SIG-M5 (cell line): ENCODE measurements at regions not wholly inside any gene's neighbourhood (a gene's known extent, or its start where the extent isn't known, plus 50 kb on each side); places are given as distances from the start of the nearest gene placed in this dataset.

Source experiments
- DNase-seq: peaks from one replicate; lab custom pipeline; 2025; lab: John Stamatoyannopoulos, UW

DNA sequence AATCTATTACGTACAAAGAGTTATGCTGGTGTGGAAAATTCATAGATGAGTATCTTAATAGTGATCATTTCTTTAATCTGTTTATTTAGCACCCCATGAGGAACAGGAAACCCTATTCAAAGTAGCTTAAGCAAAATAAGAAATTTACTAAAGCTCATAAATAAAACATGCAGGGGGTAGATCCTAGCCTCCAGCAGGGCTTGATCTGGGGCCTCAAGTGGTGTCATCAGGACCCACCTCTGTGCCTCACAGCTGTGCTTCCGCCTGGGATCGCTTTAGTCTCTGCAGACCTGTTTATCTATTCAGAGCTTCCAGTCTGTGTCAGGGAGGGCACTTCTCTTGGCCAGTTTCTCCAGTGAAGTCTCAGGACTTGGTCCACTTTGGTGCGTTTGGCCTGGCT lies 171.0 kb upstream of the SLC24A5 start:
- no peak for DNase-seq

DNA sequence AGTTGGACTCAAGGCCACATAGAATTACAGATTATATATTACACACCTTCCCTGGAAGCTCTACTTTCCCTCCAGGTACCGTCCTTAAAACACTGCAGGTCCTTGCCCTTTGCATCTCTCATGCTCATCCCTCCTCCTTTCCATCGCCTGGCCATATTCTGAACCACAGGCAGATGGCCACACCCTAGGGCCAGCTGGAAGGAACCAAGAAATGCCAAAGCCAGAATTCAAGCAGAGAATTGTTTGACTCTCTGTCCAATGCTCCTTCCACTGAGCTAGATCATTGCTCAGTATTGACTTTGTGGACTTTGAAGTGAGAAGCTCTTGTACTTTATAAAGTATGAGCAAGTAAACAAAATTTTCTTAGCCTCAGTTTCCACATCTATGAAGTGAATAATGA lies 170.3 kb upstream of the SLC24A5 start:
- DNase-seq: no peak

DNA sequence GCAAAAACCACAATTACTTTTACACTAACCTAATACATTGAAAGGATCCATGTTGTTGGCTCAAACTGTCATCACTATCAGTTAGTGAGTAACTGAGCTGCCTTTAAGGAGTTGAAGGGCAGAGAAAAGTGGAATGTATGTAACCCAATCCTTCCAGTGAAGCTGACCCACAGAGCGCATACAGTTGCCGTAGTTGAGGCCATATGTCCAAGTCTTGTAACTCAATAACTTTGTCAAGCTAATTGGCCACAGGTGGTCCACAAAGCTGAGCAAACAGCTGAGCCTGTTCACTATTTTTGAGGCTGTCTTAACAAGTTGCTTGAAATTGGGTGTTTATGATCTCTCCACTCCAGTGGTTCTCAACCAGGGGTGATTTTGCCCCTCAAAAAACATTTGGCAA lies 169.0 kb upstream of the SLC24A5 start:
- no peak for DNase-seq

DNA sequence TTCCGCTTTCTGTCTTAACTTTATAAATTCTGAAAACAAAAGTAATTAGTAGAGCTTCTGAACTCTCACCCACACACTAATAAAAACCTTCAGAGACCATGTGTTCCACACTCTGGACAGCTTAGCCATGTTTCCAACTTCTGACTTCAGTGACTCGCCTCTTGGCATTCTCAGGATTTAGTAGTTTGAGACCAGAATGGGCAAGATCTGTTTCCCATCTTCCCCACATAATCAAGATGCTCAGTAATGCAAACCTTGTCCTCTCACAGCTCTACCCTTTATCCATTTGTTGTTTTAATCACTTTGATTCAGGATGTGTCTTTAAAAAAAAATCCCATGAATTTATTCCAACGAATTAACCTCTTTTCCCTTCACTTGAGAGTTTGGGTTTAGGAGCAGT lies 166.6 kb upstream of the SLC24A5 start:
- no peak for DNase-seq

DNA sequence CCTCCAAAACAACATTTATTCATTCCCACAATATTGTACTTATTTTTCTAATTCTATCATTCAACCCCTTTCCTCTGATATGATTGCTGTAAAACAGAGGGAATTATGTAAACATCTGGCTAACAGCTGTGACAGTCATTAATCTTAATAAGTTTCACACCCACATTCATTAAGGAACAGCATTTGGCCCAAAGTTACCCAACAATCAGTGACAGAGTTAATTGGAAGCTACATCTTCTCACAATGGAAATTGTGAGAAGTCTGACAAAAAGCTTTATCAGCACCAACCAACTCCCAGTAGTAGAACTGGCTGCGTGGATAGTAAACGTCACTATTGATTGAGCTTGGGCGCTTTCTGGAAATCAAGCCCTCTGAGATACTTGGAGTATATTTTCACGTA lies 165.8 kb upstream of the SLC24A5 start:
- no peak for DNase-seq

DNA sequence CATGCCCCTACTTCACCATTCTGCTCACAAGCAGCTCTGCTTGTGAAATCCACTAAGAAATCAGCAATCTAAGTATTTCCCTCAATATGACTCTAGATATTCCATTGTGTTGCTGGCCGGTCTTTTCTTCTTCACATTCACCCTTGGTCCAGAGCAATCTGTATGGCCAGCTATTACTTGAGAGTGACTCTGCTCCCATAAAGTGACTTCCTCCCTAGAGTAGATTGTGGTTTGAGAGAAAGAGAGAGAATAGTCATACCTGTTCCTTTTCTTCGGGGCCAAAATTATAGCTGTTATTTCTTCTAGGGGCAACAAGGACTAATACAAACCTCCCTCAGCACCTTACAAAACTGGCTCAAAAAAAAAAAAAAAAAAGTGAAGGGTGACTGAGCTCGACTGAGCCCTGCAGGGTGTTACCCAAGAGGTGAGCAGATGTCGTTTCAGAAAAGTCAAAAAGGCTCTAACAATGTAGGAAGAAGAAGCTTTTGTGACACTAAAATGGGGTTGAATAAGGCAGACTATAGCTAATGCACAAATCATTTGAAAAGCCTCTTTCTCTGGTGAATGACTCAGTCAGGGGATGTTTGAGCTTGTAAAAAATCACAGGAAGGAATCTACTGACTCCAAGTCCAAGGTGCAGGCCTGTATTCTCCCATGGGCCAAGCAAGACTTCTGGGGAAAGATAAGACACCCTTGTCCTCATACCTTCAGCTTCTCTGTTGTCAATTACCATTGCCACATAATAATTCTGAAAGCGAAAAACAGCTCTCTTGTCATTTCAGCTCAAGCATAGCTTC lies 161.0 kb upstream of the SLC24A5 start:
- no peak for DNase-seq

DNA sequence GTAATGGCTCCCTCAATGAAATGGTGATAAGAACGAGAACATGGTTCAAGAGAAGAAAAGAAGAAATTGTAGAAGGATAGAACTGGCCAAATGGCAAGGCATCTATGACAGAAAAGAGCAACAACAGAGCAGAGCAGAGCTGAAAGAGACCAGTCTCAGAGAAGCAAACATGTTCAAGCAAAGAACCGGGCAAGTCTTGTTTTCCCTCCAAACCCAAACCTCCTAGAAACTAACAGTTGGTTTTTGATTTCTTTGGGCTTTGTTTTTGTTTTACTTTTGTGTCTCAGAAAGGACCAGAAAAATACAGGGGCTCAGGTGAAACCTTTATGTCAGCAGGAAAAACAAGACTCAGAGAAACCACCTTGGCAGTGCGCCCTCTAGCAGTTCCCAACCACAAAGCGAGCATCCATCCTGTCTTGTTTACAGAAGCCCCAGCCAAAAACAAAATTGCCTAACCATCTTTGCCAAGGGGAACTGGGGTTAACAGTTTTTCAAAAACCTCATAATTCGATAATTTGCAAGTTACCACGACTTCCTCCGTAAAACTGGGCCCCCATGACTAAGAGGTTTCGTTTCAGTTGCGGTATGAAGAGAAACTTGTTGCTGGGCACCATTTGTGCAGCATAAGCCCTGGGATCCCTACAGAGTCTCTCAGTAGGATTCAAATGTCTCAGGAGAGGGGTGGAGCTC lies 159.2 kb upstream of the SLC24A5 start:
- DNase-seq: peak; percentile 57

DNA sequence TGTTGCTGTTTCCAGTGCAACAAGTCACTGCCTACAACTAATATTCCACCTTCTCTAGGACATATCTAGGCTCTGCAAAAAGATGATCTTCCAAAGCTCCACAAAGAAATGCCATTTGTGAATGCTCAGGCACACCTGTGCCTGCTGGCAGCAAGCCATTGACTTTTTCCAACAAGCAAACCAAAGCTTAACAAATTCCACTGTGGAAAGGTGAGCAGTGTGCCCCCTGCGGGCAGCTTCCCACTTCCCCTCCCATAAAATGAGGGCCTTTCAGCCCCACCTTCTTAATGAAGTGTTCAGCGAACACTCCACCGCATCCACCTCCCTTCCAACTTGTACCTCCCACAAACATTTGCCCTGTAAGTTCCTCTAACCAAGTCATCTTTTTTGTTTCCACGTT lies 157.5 kb upstream of the SLC24A5 start:
- DNase-seq: no peak

DNA sequence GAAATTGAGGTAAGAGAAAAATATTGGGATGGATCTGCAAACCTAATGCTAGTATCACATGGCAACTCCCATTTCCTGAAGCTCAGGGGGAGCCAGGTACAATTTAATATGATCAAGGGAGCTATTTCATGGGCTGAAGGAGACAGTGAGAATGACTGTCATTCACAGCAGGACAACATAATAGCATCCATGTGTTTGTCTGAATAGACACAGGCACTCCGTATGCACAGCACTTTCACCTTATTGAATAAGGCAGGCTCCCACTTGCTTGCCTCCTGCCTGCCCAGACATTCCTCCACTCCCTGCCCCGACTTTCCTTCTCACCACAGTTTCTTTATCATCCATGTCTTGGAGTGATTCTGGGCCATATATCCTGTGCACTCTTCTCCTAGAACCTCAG lies 156.6 kb upstream of the SLC24A5 start:
- DNase-seq: no peak

DNA sequence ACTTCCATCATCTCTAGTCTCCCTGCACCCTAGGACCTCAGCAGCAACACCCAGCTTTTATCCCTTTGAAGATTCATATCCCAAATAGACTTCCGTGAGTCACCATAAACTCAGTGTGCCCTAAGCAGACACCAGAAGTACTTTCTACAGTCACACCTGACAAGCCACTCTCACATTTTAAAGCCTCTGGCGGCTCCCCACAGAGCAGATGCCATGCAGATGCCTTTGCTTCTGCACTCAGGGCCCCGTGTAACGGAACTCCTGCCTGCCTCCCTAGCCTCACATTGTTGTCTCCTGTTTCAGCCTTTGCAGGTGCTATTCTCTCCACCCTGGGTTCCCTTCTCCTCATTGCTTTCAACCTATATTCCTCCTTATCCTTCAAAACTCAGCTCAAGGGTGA lies 155.5 kb upstream of the SLC24A5 start:
- no peak for DNase-seq

DNA sequence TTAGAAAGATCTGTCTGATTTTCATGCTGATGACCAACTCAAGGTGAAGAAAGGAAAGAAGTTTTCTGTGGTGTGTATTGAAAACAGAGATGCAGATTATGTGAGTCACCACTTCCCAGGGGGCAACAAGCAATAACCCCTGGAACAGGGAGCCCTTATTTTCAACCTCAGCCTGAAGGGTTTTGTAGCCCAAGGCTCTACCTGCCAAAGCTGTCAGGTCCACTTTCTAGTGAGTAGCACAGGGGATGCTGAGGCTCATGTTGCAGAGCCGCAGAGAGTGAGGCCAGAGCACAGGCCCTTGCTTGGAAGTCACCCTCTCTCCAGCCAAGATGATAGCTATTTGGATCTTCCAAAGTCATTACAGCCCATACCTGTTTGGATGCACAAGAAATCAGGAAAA lies 152.2 kb upstream of the SLC24A5 start:
- DNase-seq: no peak

DNA sequence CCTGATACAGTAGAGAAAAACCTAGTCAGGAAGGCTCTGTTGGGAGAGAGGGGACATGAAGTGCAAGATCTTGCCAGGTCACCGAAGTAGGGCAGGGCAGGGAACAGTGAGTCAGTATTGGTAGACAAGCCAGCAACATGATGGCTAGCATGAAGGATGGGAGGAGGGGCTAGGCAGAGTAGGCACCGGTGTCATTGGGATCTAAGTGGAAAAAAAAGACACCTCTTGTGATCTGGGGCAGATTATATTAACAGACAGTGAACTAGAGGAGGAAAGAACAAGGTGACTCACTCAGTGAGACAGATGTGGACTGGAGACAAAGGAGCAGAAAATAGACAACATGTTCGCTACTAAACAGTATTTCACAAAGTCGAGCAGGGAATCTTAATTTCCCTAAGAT lies 149.2 kb upstream of the SLC24A5 start:
- no peak for DNase-seq

DNA sequence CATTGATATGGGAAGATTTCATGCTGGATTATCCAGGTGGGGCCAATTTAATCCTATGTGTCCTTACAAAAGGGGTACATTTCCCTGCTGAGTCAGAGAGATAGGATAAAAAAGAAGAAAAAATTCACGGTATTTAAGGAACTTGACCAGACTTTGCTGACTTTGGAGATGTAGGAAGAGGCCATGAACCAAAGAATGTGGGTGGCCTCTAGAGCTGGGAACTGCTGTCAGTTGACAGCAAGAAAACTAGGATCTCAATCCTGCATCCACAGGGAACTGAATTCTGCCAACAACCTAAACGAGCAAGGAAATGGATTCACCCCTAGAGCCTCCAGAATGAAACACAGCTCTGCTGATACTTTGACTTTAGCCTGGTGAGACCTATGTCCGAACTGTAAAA lies 148.1 kb upstream of the SLC24A5 start:
- no peak for DNase-seq

DNA sequence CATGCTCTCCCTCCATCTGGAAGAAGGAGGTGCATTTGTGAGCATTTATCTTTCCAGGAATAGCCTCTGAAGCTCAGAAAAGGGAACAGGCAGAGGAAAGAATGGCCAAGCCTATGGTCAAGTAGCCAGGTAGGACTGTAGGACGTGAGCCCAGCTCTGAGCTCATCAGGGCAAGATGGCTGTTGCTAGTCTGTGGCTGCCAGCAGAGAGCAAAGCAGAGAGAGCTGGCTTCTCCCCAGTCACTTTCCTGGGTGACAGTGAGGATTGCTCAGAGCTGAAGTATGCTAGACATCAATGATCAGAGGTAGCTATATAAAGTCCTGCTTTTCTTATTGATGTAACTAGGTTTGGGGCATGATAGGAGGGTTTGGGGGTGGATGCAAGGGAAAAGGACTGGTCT lies 146.1 kb upstream of the SLC24A5 start:
- no peak for DNase-seq

DNA sequence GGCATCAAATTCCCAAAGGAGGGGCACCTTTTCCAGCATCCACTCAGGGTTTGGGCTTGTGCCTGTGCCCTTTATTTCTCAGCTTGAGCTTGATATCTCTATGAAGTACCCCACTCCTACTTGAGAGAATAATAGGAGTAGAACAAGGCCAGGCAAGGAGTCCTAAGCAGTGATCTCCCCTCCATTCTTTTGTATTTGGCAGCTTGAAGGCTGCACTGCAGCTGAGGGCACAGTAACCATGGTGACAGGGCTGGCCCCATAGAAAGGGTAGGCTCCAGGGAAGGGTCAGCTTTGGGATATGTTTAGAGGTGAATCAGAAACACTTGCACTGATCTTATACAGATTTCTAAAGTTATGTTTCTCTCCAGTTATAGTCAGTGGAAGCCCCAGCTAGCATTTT lies 145.4 kb upstream of the SLC24A5 start:
- DNase-seq: no peak

DNA sequence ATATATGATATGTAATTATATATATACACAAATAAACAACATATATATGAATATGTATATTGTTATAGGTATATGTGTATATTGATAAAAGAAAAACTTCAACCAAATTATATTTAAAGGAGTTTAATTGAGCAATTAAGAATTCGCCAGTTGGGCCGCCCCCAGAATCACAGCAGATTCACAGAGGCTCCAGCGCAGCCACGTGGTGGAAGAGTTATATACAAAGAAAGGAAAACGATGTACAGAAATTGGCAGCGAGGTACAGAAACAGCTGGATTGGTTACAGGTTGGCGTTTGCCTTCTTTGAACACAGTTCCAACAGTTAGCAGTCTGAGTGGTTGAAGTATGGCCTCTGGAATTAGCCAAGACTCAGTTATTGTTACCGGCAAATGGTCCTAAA lies 137.3 kb upstream of the SLC24A5 start:
- no peak for DNase-seq

DNA sequence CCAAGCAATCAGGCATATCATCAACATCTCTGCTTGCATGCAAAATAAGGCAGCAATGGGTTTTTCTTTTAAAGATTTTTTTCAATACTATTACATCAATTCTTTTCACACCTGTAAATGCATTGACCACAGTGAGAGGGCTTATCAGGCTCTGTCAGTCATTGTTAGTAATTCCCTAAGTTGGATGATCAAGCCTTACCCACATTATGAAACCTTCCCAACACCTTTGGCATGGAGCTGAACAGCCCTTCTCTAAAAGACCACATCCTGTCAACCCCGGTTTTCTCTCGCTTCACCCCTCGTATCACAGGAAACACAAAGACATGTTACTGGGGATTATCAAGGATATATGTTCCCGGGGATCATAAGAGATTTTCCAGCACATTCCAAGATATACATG lies 135.2 kb upstream of the SLC24A5 start:
- DNase-seq: no peak

DNA sequence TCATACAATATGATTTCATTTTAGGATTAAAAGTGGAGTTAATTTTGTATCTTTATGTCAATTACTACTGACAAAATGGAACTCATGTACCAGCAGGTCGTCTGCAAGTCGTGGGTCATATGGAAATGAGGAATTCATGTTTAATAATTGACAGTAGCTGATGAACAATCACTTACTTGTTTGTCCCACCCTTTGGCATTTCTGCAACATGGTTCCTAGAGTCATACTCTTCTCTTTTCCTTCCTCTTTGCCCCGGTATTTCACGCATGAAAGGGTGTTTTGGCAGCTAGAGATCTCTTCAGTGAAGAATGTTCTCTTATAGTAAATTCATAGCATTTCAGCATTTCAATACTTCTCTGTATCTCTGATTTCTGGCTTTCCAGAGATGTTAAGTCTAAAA lies 133.3 kb upstream of the SLC24A5 start:
- DNase-seq: no peak

DNA sequence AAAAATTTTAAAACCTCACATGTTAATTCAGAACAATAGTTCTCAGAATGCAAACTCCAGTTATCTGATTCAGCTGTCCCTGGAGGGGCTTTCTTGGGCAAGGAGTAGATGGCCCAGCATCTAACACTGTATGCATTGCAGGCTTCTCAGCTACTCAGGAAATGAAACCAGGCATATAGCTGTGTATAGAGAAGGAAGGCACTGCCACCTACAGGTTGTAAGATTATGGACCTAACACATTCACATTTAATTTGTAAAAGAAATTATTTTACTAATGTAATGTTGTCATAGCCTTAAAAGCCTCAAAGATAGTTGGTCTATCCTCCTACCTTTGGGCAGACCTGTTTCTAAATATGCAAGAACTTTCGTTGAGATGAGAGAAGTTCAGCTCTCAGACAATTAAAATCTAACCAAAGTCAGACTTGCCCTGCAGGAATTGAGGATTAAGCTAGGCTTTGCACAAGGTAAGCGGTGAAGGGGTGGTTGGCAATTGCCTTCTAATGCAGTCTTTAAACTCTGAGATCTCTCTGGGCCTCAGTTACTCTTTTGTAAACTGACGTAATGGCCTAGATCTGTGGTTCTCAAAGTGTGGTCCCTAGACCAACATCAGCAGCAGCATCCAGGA lies 132.8 kb upstream of the SLC24A5 start:
- DNase-seq: no peak

DNA sequence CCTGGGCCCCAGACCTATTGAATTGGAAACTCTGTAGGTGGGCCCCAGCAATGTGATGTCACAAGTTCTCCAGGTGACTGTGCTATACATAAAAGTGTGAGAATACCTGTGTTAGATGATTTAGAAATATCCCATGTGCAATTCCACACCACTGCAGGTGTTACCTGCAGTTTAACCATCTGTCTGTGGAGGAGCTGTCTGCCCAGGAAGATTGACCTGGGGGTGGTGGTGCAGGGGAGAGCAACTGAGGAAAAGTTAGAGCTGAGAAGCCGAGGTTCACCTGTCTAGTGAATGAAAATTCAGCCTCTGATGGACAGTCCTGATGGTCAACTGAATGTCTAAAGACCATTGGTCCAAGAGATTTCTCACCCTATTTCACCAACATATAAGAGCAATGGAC lies 132.2 kb upstream of the SLC24A5 start:
- DNase-seq: no peak

DNA sequence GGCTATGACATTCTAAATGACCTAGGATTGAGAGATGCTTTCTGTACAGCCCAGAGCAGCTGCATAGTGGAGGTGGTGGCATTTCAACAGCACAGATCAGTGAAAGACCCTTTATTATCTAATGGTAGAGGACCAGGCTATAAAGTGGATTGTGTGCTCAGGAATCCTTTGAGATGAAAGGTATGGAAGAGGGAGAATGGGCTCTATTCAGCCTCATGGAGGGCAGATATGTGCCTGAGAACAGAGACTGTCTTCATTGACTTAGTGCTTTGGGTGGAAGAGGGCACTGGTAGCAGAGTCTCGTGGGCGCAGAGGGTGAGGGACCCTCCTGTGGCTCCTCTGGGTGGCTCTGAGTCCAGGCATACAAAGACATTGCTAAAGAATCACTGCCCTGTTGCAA lies 130.0 kb upstream of the SLC24A5 start:
- DNase-seq: no peak

DNA sequence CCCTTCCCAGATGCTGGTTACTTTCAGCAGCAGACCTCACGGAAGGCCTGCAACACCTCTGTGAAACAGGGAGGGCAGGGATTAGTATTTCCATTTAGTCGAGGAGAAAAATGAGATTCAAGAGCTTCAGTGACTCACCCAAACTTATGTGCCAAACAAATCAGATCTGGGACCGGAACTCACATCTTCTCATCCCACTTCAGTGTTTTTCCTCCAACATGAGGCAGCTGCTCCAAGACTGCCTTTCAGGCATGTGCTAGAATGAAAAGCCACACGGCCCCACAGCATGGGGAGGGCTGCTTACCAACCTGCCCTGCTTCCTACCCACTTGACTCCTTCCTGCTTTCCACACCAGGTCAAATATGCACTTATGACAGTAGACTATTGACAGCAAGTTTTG lies 129.4 kb upstream of the SLC24A5 start:
- no peak for DNase-seq

DNA sequence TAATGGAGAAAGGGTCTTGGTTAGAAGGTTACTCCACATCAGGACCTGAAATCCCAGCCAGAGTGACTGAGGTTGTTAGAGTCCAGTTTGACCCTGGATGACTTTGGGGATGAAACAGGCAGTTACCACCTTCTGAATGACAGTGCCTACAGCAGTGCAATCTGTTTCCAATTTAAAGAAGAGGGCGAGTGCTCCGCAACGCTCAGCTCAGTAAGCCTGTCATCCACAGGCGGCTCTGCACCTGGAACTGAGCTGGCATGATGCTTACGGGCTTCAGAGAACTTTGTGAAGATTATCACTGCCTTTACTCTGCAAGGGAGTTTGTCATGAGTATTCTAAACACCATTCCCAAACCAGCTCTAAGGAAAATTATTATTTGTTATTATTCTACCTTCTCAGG lies 127.7 kb upstream of the SLC24A5 start:
- DNase-seq: no peak
